HG02852 (cell line): ENCODE measurements at regions not wholly inside any gene's neighbourhood (a gene's known extent, or its start where the extent isn't known, plus 50 kb on each side); places are given as distances from the start of the nearest gene placed in this dataset.

ENCODE experiments used
- ATAC-seq: cut with Tn5 transposase; IDR thresholded peaks from one replicate; pipeline ENCODE4 v1.9.1; 2021; ENCODE audit warnings: mild to moderate bottlenecking, moderate library complexity; ENCODE audit not compliant: unreplicated experiment

DNA sequence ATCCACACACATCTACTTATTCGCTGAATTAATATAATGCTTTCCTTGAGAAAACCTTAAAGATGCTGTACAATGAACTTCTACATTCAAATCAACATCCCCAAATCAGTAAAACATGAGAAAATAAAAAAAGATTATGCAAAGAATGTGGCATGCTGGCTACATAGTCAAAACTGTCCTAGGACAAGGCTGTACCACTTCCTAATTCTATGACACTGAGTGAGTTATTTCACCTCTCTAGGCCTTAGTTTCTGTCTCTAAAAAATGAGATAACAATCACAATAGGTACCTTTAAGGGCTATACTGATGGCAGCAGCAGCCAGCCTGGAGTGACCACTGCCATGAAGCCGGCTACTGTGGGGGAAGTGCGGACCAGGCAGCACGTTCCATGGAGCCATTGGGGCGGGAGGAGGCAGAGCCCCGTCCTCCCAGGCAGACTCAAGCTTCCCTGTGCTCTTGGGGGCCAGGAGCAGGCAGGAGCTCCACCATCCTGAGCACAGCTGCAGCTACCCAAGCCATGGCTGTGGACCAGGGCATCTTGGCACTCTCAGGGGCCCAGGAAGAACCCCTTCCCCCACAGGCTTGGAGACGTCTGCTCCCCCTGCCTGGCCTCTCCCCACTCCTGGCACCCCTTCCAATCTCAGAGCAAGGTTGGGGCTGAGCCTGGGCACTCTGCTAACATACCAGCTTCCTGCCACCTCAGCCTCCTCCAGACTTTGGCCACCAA, 110.2 kb downstream of the ELAPOR2 start:
- ATAC-seq, result peak; percentile 97

GRCh38 chr7:86947929-86948328, 111.5 kb downstream of the ELAPOR2 start:
- ATAC-seq, result no peak

DNA sequence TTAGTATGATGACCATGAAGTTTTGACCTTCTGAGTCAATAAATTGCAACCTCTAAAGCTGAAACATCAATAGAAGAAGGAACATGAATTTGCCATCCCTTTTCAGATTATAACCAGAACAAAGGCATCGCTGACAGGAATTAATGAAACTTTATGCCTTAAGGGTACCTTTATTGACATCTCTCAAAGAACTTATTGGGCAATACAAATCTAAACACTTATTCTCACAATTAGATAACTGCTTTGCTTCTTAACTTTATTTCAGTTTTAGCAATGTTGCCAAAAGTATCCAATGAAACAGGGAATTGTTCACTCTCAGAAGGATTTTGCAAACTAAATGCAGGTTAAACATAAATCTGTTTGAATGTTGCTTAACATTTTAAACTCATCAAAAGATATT, 116.0 kb downstream of the ELAPOR2 start:
- no peak for ATAC-seq

GRCh38 chr7:86942995-86943394, 116.5 kb downstream of the ELAPOR2 start:
- ATAC-seq, result no peak

GRCh38 chr7:86942081-86942480, 117.4 kb downstream of the ELAPOR2 start:
- no peak for ATAC-seq

GRCh38 chr7:86939197-86939814, 120.1 kb downstream of the ELAPOR2 start:
- ATAC-seq, result peak; percentile 76

DNA sequence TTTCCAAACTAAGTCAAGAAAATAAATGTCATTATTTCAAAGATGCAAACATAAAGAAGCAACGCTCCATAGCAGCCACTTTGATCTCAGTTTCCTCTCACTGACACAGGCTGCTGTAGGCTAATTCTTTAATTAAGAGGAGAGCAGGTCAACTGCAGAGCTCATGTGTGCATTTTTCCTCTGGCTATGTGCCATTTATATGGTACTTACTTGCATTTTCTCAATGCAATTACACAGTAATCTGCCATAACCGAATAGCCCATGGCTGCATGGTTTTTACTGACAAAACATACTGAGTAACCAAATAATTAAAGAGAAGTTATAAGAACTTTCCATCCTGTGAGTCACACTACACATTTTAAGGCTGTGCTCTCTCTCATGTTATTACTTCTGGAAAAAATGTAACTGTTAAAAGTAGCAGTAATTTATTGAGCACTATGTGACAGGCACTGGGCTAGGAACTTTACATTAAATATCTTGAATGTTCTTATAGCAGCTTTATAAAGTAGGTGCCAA, 122.0 kb downstream of the ELAPOR2 start:
- ATAC-seq, result no peak

- no peak for ATAC-seq
These were observed 126.1 kb downstream of the ELAPOR2 start for GRCh38 chr7:86933295-86933845.

DNA sequence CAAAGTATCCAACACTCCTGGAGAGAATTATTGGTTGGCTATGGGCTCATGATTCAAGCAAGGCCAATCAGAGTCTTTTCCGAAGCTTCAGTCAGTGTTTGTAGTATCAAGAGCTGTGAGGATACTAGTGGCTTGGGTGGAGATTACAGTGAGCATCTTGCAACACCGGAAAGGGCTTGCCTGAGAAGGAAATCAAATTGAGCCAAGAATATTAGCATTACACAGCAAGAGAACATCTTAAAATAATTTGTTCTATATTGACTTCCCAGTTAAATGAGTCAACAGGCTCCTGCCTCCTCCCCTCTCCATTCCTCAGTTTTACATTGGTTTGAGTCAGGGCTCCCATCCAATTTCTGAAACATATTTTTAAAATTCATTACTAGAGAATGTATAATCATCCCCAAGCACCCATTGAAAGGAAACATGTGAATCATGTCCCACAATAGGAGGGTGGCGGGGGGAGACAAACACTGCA, 127.4 kb downstream of the ELAPOR2 start:
- ATAC-seq, result no peak

DNA sequence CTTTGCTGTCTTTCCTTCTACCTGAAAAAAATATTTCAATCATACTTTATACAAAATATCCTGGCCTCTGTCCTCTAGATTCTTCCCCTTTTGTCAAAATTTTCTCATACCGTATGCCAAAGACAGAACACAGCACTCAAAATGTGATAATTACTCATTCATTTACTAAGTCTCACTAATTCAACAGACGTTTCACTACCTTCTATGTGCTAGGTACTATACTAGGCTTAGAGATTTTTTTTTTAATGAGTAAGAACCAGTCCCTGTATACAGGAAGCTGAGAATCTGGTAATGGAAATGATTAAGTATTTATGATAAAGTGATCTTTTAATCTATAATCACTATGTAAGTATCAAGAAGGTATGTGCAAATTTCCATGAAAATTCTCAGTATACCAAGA, 128.0 kb downstream of the ELAPOR2 start:
- no peak for ATAC-seq

GRCh38 chr7:86930554-86931307, 128.7 kb downstream of the ELAPOR2 start:
- no peak for ATAC-seq

- ATAC-seq, result peak; percentile 46
These were observed 130.0 kb downstream of the ELAPOR2 start for GRCh38 chr7:86929293-86930109.

DNA sequence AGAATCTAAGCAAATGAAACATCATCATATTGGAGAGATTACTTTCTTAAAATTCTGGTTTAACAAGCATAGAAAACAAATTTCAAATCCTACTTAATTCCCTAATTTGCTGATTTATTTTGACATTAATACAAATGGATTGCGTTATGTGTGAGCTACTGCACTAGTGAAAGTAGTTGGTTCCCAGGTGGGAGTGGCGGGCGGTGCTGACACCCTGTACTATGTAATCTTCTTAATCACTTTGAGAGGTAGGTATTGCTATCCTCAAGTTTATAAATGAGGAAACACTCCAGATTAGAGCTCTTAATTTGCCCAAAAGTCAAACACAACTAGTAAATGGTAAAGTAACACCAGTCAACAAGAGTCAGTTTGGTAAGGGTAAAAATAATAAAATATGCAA, 131.1 kb downstream of the ELAPOR2 start:
- no peak for ATAC-seq

DNA sequence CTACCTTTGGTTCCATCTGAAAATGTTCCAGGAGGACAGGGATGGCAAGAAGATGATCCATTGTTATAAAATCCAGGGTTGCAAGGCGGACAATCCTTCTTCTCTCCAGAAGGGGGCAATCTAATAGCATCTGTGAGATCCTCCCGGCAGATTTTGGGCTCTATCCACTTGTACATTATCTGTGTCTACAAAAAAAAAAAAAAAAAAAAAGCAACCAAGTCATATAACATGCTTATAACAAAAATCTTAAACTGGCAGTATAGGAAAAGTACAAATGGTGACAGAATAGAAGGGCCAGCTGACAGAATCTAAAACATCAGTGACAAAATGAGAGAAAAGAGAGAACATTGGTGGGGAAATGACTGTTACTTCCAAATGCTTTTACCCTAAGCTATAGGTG, 132.7 kb downstream of the ELAPOR2 start:
- peak; percentile 60 for ATAC-seq

DNA sequence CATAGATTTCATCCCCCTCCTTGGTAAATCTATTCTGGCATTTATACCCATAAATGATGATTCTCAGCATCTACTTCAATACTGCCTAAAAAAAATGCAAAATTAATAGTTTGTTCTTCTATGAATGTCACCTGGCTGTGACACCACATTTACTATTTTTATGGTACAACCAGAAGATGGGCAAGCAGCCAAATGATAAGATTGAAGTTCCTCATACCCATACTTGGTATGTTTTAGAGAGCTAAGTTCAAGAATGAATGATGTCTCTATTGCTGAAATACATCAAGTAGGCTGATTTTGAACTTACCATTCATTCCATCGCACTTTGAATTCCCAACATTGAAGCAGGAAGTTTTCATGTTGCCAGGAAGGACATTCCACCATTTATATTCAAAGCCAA, 134.2 kb downstream of the ELAPOR2 start:
- ATAC-seq, result no peak

- no peak for ATAC-seq
These were observed 135.9 kb downstream of the ELAPOR2 start for GRCh38 chr7:86923527-86923926.

GRCh38 chr7:86920154-86920553, 139.3 kb downstream of the ELAPOR2 start:
- no peak for ATAC-seq

GRCh38 chr7:86918245-86918644, 141.2 kb downstream of the ELAPOR2 start:
- no peak for ATAC-seq

DNA sequence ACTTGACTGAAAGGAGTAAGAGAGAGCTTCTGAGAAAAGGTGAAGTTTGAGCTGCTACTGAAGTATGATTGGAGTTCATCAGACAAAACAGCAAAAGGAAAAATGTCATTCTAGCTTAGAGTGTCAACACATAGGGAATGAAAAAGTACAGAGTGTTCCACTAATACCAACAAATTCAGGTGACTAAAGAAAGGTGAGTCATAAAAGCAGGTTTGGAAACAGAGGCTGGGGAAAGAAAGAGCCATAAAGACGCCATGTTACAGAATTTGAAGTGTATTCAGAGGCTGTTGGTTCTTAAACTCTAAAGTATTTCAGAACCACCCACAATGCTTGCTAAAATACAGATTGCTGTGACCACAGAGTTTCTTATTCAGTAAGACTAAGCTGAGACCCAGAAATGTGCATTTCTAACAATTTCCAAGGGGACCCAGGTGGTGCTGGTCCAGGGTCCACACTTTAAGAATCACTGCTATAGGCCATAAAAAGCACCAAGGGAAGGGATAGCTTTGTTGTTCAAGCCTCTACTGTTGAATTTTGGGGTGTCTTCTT, 143.1 kb downstream of the ELAPOR2 start:
- ATAC-seq, result peak; percentile 56

GRCh38 chr7:86914551-86914950, 144.9 kb downstream of the ELAPOR2 start:
- no peak for ATAC-seq
